Breast epithelium (tissue), 4 donors: ENCODE measurements at regions not wholly inside any gene's neighbourhood (a gene's known extent, or its start where the extent isn't known, plus 50 kb on each side); places are given as distances from the start of the nearest gene placed in this dataset.

Source experiments
- DNase-seq, 2 donors: peaks; one replicate each; pipeline ENCODE4 v3.0.0-alpha.2; 2019; ENCODE audit warnings: low spot score in 2 of 2
- H3K27ac ChIP-seq, 2 donors: fragments of 200-600 bp; sonication (generic) in 1 of 2; one replicate each; pipeline ENCODE4 v1.5.1; 2016 to 2019; ENCODE audit warnings: mild to moderate bottlenecking in 1 of 2
- H3K27me3 ChIP-seq, 2 donors: fragments of 200-600 bp; sonication (generic) in 1 of 2; one replicate each; pipeline versions ENCODE4 v1.5.1 to v1.6.0; 2017 to 2019; ENCODE audit warnings: control low read depth in 1 of 2, mild to moderate bottlenecking in 1 of 2
- H3K36me3 ChIP-seq: fragments of 200-600 bp; one replicate; pipeline ENCODE4 v1.5.1; 2019
- H3K4me1 ChIP-seq, 2 donors: fragments of 200-600 bp; sonication (generic); one replicate each; pipeline ENCODE4 v1.5.1; 2016 to 2019; ENCODE audit warnings: control low read depth in 1 of 2
- H3K4me3 ChIP-seq, 3 donors: fragments of 200-600 bp; sonication (generic); 1 replicate in 2 of 3; 2 replicates in 1 of 3; pipeline ENCODE4 v1.5.1; 2016 to 2019; ENCODE audit warnings: mild to moderate bottlenecking in 3 of 3, moderate library complexity in 2 of 3
- H3K9me3 ChIP-seq, 2 donors: fragments of 200-600 bp; sonication (generic) in 1 of 2; one replicate each; pipeline ENCODE4 v1.5.1; 2016 to 2019; ENCODE audit warnings: control low read depth in 1 of 2
- CTCF ChIP-seq, 3 donors: fragments of 450-650 bp; IDR thresholded peaks; one replicate each; pipeline ENCODE4 v1.5.1; 2016 to 2017; ENCODE audit warnings: antibody characterized with exemption in 3 of 3, mild to moderate bottlenecking in 3 of 3, moderate library complexity in 3 of 3
- POLR2A ChIP-seq: fragments of 450-650 bp; IDR thresholded peaks from one replicate; pipeline ENCODE4 v1.6.1; 2016; ENCODE audit warnings: antibody characterized with exemption, mild to moderate bottlenecking, moderate library complexity
- POLR2AphosphoS5 ChIP-seq, 3 donors: sonication (generic); formaldehyde crosslinking; IDR thresholded peaks; one replicate each; pipeline ENCODE4 v1.6.1; 2017; ENCODE audit warnings: antibody characterized with exemption in 3 of 3
- intact Hi-C: fragments of 100-400 bp; cut with DNase I; formaldehyde crosslinking; loops from one replicate; pipeline ENCODE4 v1.15.1; 2023; ENCODE audit warnings: low total_unique reads

- Histone ChIP-seq H3K9me3 (no peaks in the 10 kb centered on the region), H3K27me3 (peaks cover 0 to 78% of the 10 kb centered on the region in 2 donors)
These were observed 87.2 kb downstream of the HIF1AN start for GRCh38 chr10:100622946-100623345.

GRCh38 chr10:100623521-100624230 is 87.9 kb downstream of the HIF1AN start:
- TF ChIP-seq CTCF (IDR thresholded peaks at IDR 0.05) (no peak), POLR2A (no peak), POLR2AphosphoS5 (IDR thresholded peaks at IDR 0.05) (no peak)
- no peak for DNase-seq
- Histone ChIP-seq H3K4me3 (no peak overlapping the region), H3K27ac (no peak overlapping the region), H3K27me3 (peaks cover 0 to 73% of the 10 kb centered on the region in 2 donors), H3K9me3 (no peaks in the 10 kb centered on the region), H3K36me3 (no peaks in the 10 kb centered on the region), H3K4me1 (no peaks in the 10 kb centered on the region)
- intact Hi-C loops = no loop called here

More at GRCh38 chr10:100622946-100623345, 87.2 kb downstream of the HIF1AN start:
- intact Hi-C loops = no loop called here
- H3K4me3 ChIP-seq = no peak overlapping the region
- no peak for TF ChIP-seq POLR2AphosphoS5 (IDR thresholded peaks at IDR 0.05)
- no peak for TF ChIP-seq POLR2A
- TF ChIP-seq CTCF (IDR thresholded peaks at IDR 0.05) = no peak
- no peak overlapping the region for H3K27ac ChIP-seq
- H3K36me3 ChIP-seq = no peaks in the 10 kb centered on the region
- DNase-seq = no peak
- H3K4me1 ChIP-seq = no peaks in the 10 kb centered on the region

- Histone ChIP-seq H3K27ac (no peak overlapping the region), H3K4me1 (no peaks in the 10 kb centered on the region), H3K4me3 (no peak overlapping the region), H3K36me3 (no peaks in the 10 kb centered on the region), H3K27me3 (peaks cover 0 to 67% of the 10 kb centered on the region in 2 donors), H3K9me3 (no peaks in the 10 kb centered on the region)
- no peak for DNase-seq
- intact Hi-C loops = no loop called here
- no peak for TF ChIP-seq POLR2A
- TF ChIP-seq CTCF (IDR thresholded peaks at IDR 0.05) = no peak
- TF ChIP-seq POLR2AphosphoS5 (IDR thresholded peaks at IDR 0.05) = no peak
These were observed 88.6 kb downstream of the HIF1AN start for GRCh38 chr10:100624298-100624697.

- no peak for DNase-seq
- H3K27me3 ChIP-seq = peaks cover 0 to 56% of the 10 kb centered on the region in 2 donors
- intact Hi-C loops = no loop called here
These were observed 90.1 kb downstream of the HIF1AN start for GRCh38 chr10:100625816-100626215.

More at GRCh38 chr10:100625816-100626215, 90.1 kb downstream of the HIF1AN start:
- Histone ChIP-seq H3K27ac (no peak overlapping the region), H3K4me3 (no peak overlapping the region), H3K4me1 (no peaks in the 10 kb centered on the region), H3K36me3 (no peaks in the 10 kb centered on the region), H3K9me3 (no peaks in the 10 kb centered on the region)
- TF ChIP-seq CTCF (IDR thresholded peaks at IDR 0.05) (no peak), POLR2A (no peak), POLR2AphosphoS5 (IDR thresholded peaks at IDR 0.05) (no peak)
